Skeletal muscle satellite cell (primary cell): ENCODE measurements at regions not wholly inside any gene's neighbourhood (a gene's known extent, or its start where the extent isn't known, plus 50 kb on each side); places are given as distances from the start of the nearest gene placed in this dataset.

Source experiments
- H3K27me3 ChIP-seq: 2 replicates; pipeline ENCODE4 v1.7.0; 2013; ENCODE audit warnings: low read length; ENCODE audit not compliant: control insufficient read depth, insufficient read depth
- H3K36me3 ChIP-seq: 2 replicates; pipeline ENCODE4 v1.7.0; 2013; ENCODE audit warnings: mild to moderate bottlenecking, control low read depth, low read length; ENCODE audit not compliant: insufficient read depth
- H3K4me1 ChIP-seq: 2 replicates; pipeline ENCODE4 v1.7.0; 2013; ENCODE audit warnings: low read length; ENCODE audit not compliant: control insufficient read depth, insufficient read depth
- H3K4me2 ChIP-seq: 2 replicates; pipeline ENCODE4 v1.7.0; 2013; ENCODE audit warnings: mild to moderate bottlenecking, low read length
- H3K4me3 ChIP-seq: 2 replicates; pipeline ENCODE4 v1.7.0; 2013; ENCODE audit warnings: low read length
- H3K9ac ChIP-seq: 2 replicates; pipeline ENCODE4 v1.7.0; 2013; ENCODE audit warnings: mild to moderate bottlenecking, low read depth, low read length, moderate library complexity
- H3K9me3 ChIP-seq: replicated peaks from 2 replicates; pipeline ENCODE4 v1.7.0; 2013; ENCODE audit warnings: mild to moderate bottlenecking, control low read depth, low read length

GRCh38 chr20:50323777-50324775 is 133.4 kb downstream of the CEBPB start:
- no peaks in the 10 kb centered on the region for H3K36me3 ChIP-seq
- H3K4me3 ChIP-seq: no peak overlapping the region
- H3K27me3 ChIP-seq: no peaks in the 10 kb centered on the region
- H3K9me3 ChIP-seq: no peaks in the 10 kb centered on the region
- H3K4me1 ChIP-seq: peaks cover 26% of the 10 kb centered on the region
- H3K9ac ChIP-seq: no peak overlapping the region
- no peak overlapping the region for H3K4me2 ChIP-seq

DNA sequence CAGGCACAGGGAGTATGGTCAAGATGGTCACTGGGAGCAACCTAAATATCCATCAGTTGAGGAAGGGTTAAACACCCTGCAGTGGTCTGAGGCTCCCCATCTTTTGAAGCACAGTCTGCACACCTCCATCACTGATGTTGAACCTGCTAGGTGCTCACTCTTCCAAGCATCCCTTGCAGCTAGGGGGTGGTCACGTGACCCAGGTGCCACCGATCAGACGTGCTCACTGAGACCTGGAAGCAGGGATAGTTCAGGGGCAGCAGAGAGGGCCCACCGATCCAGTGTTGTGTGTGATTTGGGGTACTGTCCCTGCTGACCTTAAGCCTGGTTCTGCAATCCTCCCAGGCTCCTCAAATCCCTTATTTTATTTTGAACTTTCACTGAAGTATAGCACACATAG is 134.6 kb downstream of the CEBPB start:
- Histone ChIP-seq H3K4me1 (peaks cover 26% of the 10 kb centered on the region), H3K27me3 (no peaks in the 10 kb centered on the region), H3K9me3 (no peaks in the 10 kb centered on the region), H3K9ac (no peak overlapping the region), H3K4me3 (no peak overlapping the region), H3K36me3 (no peaks in the 10 kb centered on the region), H3K4me2 (no peak overlapping the region)

DNA sequence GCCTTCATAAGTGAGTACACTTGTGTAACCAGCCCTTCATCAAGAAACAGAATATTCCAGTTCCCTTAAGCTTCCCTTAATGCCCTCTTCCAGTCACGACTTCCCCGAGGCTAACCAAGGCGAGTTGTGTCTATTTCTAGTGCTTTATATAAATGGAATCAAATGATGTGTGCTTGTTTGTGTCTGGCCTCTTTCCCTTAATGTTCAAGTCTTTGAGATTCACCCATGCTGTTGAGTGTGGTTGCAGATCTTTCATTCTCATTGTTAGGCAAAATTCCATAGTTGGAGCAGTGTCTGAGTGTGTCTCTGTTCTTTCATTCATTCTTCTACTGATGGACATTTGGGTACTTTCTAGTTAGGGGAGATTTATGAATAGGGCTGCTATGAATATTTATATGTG is 135.0 kb downstream of the CEBPB start:
- Histone ChIP-seq H3K27me3 (no peaks in the 10 kb centered on the region), H3K9ac (no peak overlapping the region), H3K4me2 (no peak overlapping the region), H3K4me1 (peaks cover 24% of the 10 kb centered on the region), H3K36me3 (no peaks in the 10 kb centered on the region), H3K4me3 (no peak overlapping the region), H3K9me3 (no peaks in the 10 kb centered on the region)

GRCh38 chr20:50327666-50328065 is 137.0 kb downstream of the CEBPB start:
- no peaks in the 10 kb centered on the region for H3K36me3 ChIP-seq
- H3K4me1 ChIP-seq: peaks cover 6% of the 10 kb centered on the region
- no peaks in the 10 kb centered on the region for H3K9me3 ChIP-seq

GRCh38 chr20:50328222-50328979 is 137.8 kb downstream of the CEBPB start:
- Histone ChIP-seq H3K9ac (no peak overlapping the region), H3K27me3 (no peaks in the 10 kb centered on the region), H3K4me1 (peaks cover 7% of the 10 kb centered on the region)

More at GRCh38 chr20:50327666-50328065, 137.0 kb downstream of the CEBPB start:
- H3K9ac ChIP-seq: no peak overlapping the region
- no peaks in the 10 kb centered on the region for H3K27me3 ChIP-seq
- no peak overlapping the region for H3K4me2 ChIP-seq
- no peak overlapping the region for H3K4me3 ChIP-seq

GRCh38 chr20:50328996-50329898 is 138.6 kb downstream of the CEBPB start:
- no peak overlapping the region for H3K9ac ChIP-seq
- no peaks in the 10 kb centered on the region for H3K9me3 ChIP-seq
- no peaks in the 10 kb centered on the region for H3K36me3 ChIP-seq
- H3K4me1 ChIP-seq: peaks cover 15% of the 10 kb centered on the region
- no peak overlapping the region for H3K4me2 ChIP-seq
- H3K4me3 ChIP-seq: no peak overlapping the region
- no peaks in the 10 kb centered on the region for H3K27me3 ChIP-seq

More at GRCh38 chr20:50328222-50328979, 137.8 kb downstream of the CEBPB start:
- Histone ChIP-seq H3K4me3 (no peak overlapping the region), H3K36me3 (no peaks in the 10 kb centered on the region), H3K4me2 (no peak overlapping the region), H3K9me3 (no peaks in the 10 kb centered on the region)

DNA sequence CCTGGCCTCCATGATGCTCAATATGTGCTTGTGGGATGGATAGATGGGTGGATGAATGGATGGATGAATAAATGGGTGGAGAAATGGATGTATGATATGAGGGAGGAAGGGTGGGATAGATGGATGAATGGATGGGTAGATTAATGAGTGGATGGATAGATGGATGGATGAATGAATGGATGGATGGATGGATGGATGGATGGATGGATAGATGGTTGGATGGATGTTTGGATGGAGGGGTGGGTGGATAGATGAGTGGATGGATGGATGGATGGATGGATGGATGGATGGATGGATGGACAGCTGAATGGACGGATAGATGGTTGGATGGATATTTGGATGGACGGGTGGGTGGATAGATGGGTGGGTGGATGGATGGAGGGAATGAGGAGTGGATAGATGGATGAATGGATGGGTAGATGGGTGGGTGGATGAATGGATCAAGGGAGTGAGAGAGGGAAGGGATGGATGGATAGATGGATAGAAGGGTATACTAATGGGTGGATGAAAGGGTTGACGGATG is 139.4 kb downstream of the CEBPB start:
- no peaks in the 10 kb centered on the region for H3K36me3 ChIP-seq
- no peaks in the 10 kb centered on the region for H3K9me3 ChIP-seq
- H3K4me2 ChIP-seq: no peak overlapping the region
- no peaks in the 10 kb centered on the region for H3K27me3 ChIP-seq
- peaks cover 19% of the 10 kb centered on the region for H3K4me1 ChIP-seq
- H3K4me3 ChIP-seq: no peak overlapping the region
- no peak overlapping the region for H3K9ac ChIP-seq

- Histone ChIP-seq H3K4me3 (no peak overlapping the region), H3K9ac (no peak overlapping the region), H3K36me3 (no peaks in the 10 kb centered on the region), H3K4me2 (no peak overlapping the region), H3K4me1 (peaks cover 19% of the 10 kb centered on the region), H3K9me3 (no peaks in the 10 kb centered on the region), H3K27me3 (no peaks in the 10 kb centered on the region)
These were observed 140.1 kb downstream of the CEBPB start for GRCh38 chr20:50330504-50331313.

DNA sequence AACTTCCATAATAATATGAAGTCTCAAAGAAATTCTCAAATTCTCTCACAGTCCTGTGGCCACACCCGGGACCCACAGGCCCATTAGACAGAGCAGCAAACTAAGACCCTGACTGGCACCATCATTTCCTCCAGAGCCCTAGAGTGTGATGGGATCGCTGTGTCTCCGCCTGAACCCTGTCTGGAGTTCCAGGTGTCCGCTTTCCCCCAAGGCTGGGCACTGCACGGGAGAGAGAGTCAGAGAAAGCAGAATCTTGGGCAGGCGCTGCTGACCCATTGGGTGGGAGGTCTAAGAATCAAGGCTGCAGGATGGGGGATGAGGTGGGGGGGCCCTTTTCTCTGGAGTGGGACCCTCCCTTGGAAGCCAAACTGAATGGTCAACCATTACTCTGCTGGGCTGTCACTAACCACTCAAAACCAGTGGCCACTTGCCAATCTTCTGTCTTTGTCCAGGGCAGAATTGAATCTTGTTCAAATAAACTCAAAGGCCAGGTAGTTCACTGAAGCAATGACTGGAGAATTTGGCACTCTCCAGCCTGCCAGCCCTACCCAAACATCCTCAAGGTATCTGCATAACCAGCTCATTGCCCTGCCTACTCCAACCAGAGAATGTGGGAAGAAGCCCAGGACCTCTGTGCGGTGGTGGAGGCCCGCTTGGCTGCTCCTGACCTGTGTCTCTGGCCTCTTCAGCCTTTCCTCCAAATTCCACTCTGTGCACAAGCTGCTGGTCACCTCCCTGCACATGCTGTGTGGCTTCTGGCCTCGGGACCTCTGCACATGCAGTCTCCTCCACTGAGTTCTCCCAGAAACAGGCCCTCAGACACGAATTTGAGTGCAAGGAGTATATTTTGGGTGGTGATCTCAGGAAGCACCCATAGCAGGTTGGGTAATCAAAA is 141.1 kb downstream of the CEBPB start:
- no peaks in the 10 kb centered on the region for H3K27me3 ChIP-seq
- no peak overlapping the region for H3K4me2 ChIP-seq
- no peak overlapping the region for H3K4me3 ChIP-seq
- H3K4me1 ChIP-seq: peaks cover 19% of the 10 kb centered on the region
- H3K9ac ChIP-seq: no peak overlapping the region
- no peaks in the 10 kb centered on the region for H3K36me3 ChIP-seq
- no peaks in the 10 kb centered on the region for H3K9me3 ChIP-seq
